ENCODE measurements at regions not wholly inside any gene's neighbourhood (a gene's known extent, or its start where the extent isn't known, plus 50 kb on each side); places are given as distances from the start of the nearest gene placed in this dataset.

DNA sequence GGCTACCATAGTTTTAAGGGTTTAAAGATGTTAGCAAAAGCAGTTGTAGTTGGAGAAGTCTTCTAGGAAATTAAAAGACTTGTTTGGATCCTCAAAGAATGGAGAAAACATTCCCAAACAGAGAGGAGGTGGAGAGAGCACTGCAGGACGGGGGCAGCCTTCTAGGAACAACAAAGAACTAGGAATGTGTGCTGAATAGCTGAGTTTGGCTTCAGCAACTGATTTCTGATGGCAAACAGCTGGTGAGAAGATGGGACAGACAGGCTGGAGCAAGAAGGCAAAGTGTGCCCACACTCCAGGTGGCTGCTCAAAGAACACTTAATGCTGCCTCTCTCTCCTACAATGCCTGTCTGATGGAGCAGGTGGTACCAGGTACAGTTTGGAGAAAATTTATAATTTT, 1331.1 kb downstream of the ADGRL3 start:
- 35 to 52% methylated on average over 1 of the region's 1 CpG for WGBS, 2 donors
- no peak for DNase-seq
- no peak for TF ChIP-seq POLR2A (IDR thresholded peaks at IDR 0.05)
- TF ChIP-seq, protein P1, sequence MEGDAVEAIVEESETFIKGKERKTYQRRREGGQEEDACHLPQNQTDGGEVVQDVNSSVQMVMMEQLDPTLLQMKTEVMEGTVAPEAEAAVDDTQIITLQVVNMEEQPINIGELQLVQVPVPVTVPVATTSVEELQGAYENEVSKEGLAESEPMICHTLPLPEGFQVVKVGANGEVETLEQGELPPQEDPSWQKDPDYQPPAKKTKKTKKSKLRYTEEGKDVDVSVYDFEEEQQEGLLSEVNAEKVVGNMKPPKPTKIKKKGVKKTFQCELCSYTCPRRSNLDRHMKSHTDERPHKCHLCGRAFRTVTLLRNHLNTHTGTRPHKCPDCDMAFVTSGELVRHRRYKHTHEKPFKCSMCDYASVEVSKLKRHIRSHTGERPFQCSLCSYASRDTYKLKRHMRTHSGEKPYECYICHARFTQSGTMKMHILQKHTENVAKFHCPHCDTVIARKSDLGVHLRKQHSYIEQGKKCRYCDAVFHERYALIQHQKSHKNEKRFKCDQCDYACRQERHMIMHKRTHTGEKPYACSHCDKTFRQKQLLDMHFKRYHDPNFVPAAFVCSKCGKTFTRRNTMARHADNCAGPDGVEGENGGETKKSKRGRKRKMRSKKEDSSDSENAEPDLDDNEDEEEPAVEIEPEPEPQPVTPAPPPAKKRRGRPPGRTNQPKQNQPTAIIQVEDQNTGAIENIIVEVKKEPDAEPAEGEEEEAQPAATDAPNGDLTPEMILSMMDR (IDR thresholded peaks at IDR 0.05): no peak
- intact Hi-C loops (cut with DNase I; ENCODE audit: low total_unique reads): no loop called here
- Histone ChIP-seq H3K4me1 (no peaks in the 10 kb centered on the region), H3K27me3 (no peaks in the 10 kb centered on the region), H3K27ac (no peak overlapping the region), H3K9me3 (no peaks in the 10 kb centered on the region), H3K36me3 (ENCODE audit: low read depth, missing control alignments) (no peaks in the 10 kb centered on the region), H3K4me3 (no peak overlapping the region)

GRCh38 chr4:62528874-62529273, 1328.7 kb downstream of the ADGRL3 start:
- H3K9me3 ChIP-seq: no peaks in the 10 kb centered on the region
- DNase-seq: no peak
- H3K27me3 ChIP-seq: no peaks in the 10 kb centered on the region
- 67 to 71% methylated on average over 2 of the region's 2 CpGs for WGBS, 2 donors
- no peaks in the 10 kb centered on the region for H3K36me3 ChIP-seq (ENCODE audit: low read depth, missing control alignments)
- H3K27ac ChIP-seq: no peak overlapping the region
- TF ChIP-seq POLR2A (IDR thresholded peaks at IDR 0.05): no peak
- TF ChIP-seq, protein P1 (IDR thresholded peaks at IDR 0.05): no peak
- intact Hi-C loops (cut with DNase I; ENCODE audit: low total_unique reads): no loop called here
- H3K4me3 ChIP-seq: no peak overlapping the region
- H3K4me1 ChIP-seq: no peaks in the 10 kb centered on the region

DNA sequence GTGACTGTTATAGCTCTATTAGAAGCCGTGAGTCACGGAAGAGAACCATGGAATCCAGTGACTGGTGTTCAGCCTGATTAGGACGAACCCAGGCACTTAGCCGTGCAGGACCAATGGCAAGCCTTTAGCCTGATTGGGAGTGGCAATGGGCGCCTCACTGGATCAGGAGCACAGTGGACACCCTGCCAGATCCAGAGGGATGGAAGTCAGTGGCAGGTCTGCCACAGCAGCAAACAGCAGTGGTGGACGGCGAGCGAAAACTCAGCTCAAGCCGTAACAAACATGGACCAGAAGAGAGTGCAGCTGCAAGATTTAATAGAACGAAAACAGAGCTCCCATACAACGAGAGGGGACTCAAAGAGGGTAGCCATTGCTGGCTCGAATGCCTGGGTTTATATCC, 1326.5 kb downstream of the ADGRL3 start:
- intact Hi-C loops (cut with DNase I; ENCODE audit: low total_unique reads): no loop called here

GRCh38 chr4:62523256-62523655, 1323.1 kb downstream of the ADGRL3 start:
- intact Hi-C loops (cut with DNase I; ENCODE audit: low total_unique reads): no loop called here

More for the DNA sequence above, 1326.5 kb downstream of the ADGRL3 start:
- H3K9me3 ChIP-seq: no peaks in the 10 kb centered on the region
- H3K27ac ChIP-seq: no peak overlapping the region
- no peaks in the 10 kb centered on the region for H3K27me3 ChIP-seq
- H3K4me1 ChIP-seq: no peaks in the 10 kb centered on the region
- DNase-seq: no peak
- 94 to 96% methylated on average over 12 of the region's 12 CpGs for WGBS, 2 donors
- no peaks in the 10 kb centered on the region for H3K36me3 ChIP-seq (ENCODE audit: low read depth, missing control alignments)
- H3K4me3 ChIP-seq: no peak overlapping the region
- TF ChIP-seq POLR2A (IDR thresholded peaks at IDR 0.05): no peak

DNA sequence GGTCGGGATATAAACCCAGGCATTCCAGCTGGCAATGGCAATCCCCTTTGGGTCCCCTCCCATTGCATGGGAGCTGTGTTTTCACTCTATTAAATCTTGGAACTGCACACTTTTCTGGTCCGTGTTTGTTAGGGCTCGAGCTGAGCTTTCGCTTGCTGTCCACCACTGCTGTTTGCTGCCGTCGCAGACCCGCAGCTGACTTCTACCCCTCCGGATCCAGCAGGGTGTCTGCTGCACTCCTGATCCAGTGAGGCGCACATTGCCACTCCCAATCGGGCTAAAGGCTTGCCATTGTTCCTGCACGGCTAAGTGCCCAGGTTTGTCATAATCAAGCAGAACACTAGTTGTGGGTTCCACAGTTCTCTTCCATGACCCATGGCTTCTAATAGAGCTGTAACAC, 1322.1 kb downstream of the ADGRL3 start:
- WGBS, 2 donors: 88 to 91% methylated on average over 11 of the region's 11 CpGs
- H3K9me3 ChIP-seq: no peaks in the 10 kb centered on the region
- no peak overlapping the region for H3K4me3 ChIP-seq
- DNase-seq: no peak
- H3K27ac ChIP-seq: no peak overlapping the region
- no peaks in the 10 kb centered on the region for H3K36me3 ChIP-seq (ENCODE audit: low read depth, missing control alignments)
- no peak for TF ChIP-seq POLR2A (IDR thresholded peaks at IDR 0.05)
- TF ChIP-seq, protein P1 (IDR thresholded peaks at IDR 0.05): no peak
- no peaks in the 10 kb centered on the region for H3K27me3 ChIP-seq
- H3K4me1 ChIP-seq: no peaks in the 10 kb centered on the region
- intact Hi-C loops (cut with DNase I; ENCODE audit: low total_unique reads): no loop called here

More at GRCh38 chr4:62523256-62523655, 1323.1 kb downstream of the ADGRL3 start:
- DNase-seq: no peak
- no peaks in the 10 kb centered on the region for H3K4me1 ChIP-seq
- no peak overlapping the region for H3K4me3 ChIP-seq
- no peak overlapping the region for H3K27ac ChIP-seq
- H3K27me3 ChIP-seq: no peaks in the 10 kb centered on the region
- no peaks in the 10 kb centered on the region for H3K36me3 ChIP-seq (ENCODE audit: low read depth, missing control alignments)
- no peaks in the 10 kb centered on the region for H3K9me3 ChIP-seq
- TF ChIP-seq POLR2A (IDR thresholded peaks at IDR 0.05): no peak
- TF ChIP-seq, protein P1 (IDR thresholded peaks at IDR 0.05): no peak

All from testis (tissue), 2 donors.